Ascending aorta (tissue), 2 donors: ENCODE measurements at regions not wholly inside any gene's neighbourhood (a gene's known extent, or its start where the extent isn't known, plus 50 kb on each side); places are given as distances from the start of the nearest gene placed in this dataset.
A peak's percentile ranks its signal among the peaks of the same experiment; 100 is the strongest.

Experiments used
- DNase-seq, 2 donors: peaks; one replicate each; pipeline ENCODE4 v3.0.0-alpha.2; 2019; ENCODE audit warnings: low spot score in 2 of 2
- H3K27ac ChIP-seq, 2 donors: fragments of 200-600 bp; sonication (generic); one replicate each; pipeline ENCODE4 v1.5.1; 2016 to 2017; ENCODE audit warnings: mild to moderate bottlenecking in 1 of 2
- H3K27me3 ChIP-seq: fragments of 200-600 bp; sonication (generic); one replicate; pipeline ENCODE4 v1.5.1; 2017
- H3K36me3 ChIP-seq, 2 donors: fragments of 200-600 bp; sonication (generic); one replicate each; pipeline ENCODE4 v1.5.1; 2016
- H3K4me1 ChIP-seq, 2 donors: fragments of 200-600 bp; sonication (generic); one replicate each; pipeline ENCODE4 v1.5.1; 2016 to 2017; ENCODE audit warnings: mild to moderate bottlenecking in 1 of 2
- H3K4me3 ChIP-seq, 2 donors: fragments of 200-600 bp; sonication (generic); one replicate each; pipeline ENCODE4 v1.5.1; 2016 to 2017; ENCODE audit warnings: mild to moderate bottlenecking in 1 of 2
- H3K9me3 ChIP-seq, 2 donors: fragments of 200-600 bp; sonication (generic); one replicate each; pipeline ENCODE4 v1.5.1; 2016
- CTCF ChIP-seq, 3 experiments: fragments of 200-600 bp in 2 of 3; fragments of 450-650 bp in 1 of 3; sonication (generic) in 2 of 3; IDR thresholded peaks; one replicate each; pipeline ENCODE4 v1.5.1; 2016 to 2019; ENCODE audit warnings: antibody characterized with exemption in 3 of 3, mild to moderate bottlenecking in 1 of 3, moderate library complexity in 1 of 3
- intact Hi-C: fragments of 100-400 bp; cut with DNase I; formaldehyde crosslinking; loops from one replicate; pipeline ENCODE4 v1.15.1; 2023

GRCh38 chr1:9179463-9180110 is 50.7 kb upstream of the GPR157 start:
- Histone ChIP-seq H3K4me3 (peak overlapping the region in 1 of 2 donors; percentile 89), H3K27me3 (no peaks in the 10 kb centered on the region), H3K36me3 (peaks cover 9 to 11% of the 10 kb centered on the region in 2 donors), H3K9me3 (no peaks in the 10 kb centered on the region), H3K4me1 (peaks cover 7 to 18% of the 10 kb centered on the region in 2 donors), H3K27ac (peak overlapping the region in 1 of 2 donors; percentile 75)
- DNase-seq = no peak
- no peak for TF ChIP-seq CTCF (IDR thresholded peaks at IDR 0.05)
- intact Hi-C loops = loop anchor here (5.0 kb wide), 2 partner anchors 53 to 68 kb away; partner anchors contain the start of gene H6PD

- no peaks in the 10 kb centered on the region for H3K9me3 ChIP-seq
- peaks cover 7 to 18% of the 10 kb centered on the region in 2 donors for H3K4me1 ChIP-seq
- intact Hi-C loops = loop anchor here (5.0 kb wide), 2 partner anchors 52 to 67 kb away; partner anchors contain the start of gene H6PD
- H3K4me3 ChIP-seq = peak overlapping the region in 1 of 2 donors; percentile 89
- TF ChIP-seq CTCF (IDR thresholded peaks at IDR 0.05) = no peak
- DNase-seq = no peak
- H3K36me3 ChIP-seq = peaks cover 8 to 16% of the 10 kb centered on the region in 2 donors
- H3K27ac ChIP-seq = peak overlapping the region; percentile 75
- no peaks in the 10 kb centered on the region for H3K27me3 ChIP-seq
Observed at GRCh38 chr1:9180111-9180819, 51.4 kb upstream of the GPR157 start.

GRCh38 chr1:9181176-9181906 is 52.4 kb upstream of the GPR157 start:
- Histone ChIP-seq H3K36me3 (peaks cover 5 to 16% of the 10 kb centered on the region in 2 donors), H3K27me3 (no peaks in the 10 kb centered on the region), H3K4me3 (peak overlapping the region; percentile 72 to 89), H3K4me1 (peaks cover 7 to 18% of the 10 kb centered on the region in 2 donors), H3K27ac (peak overlapping the region; percentile 75), H3K9me3 (no peaks in the 10 kb centered on the region)
- peak; percentile 92 to 96 (median 96) for TF ChIP-seq CTCF (IDR thresholded peaks at IDR 0.05)
- DNase-seq = peak in 1 of 2 donors; percentile 82
- intact Hi-C loops = loop anchor here (1.0 to 5.0 kb wide), 3 partner anchors 17 to 66 kb away; partner anchors contain the start of gene H6PD

GRCh38 chr1:9181990-9182783 is 52.4 kb upstream of the H6PD start:
- Histone ChIP-seq H3K4me1 (peaks cover 7 to 18% of the 10 kb centered on the region in 2 donors), H3K27me3 (no peaks in the 10 kb centered on the region), H3K4me3 (peak overlapping the region; percentile 72 to 89), H3K36me3 (peaks cover 5 to 13% of the 10 kb centered on the region in 2 donors), H3K9me3 (no peaks in the 10 kb centered on the region), H3K27ac (peak overlapping the region; percentile 75)
- TF ChIP-seq CTCF (IDR thresholded peaks at IDR 0.05) = peak; percentile 16 to 56 (median 41)
- no peak for DNase-seq
- intact Hi-C loops = loop anchor here (1.0 to 5.0 kb wide), 4 partner anchors 16 to 71 kb away; partner anchors contain the start of gene H6PD
